NOMO-1 treated with dmso at 0.1 percent for 144 hours (cell line): ENCODE measurements at regions not wholly inside any gene's neighbourhood (a gene's known extent, or its start where the extent isn't known, plus 50 kb on each side); places are given as distances from the start of the nearest gene placed in this dataset.

Experiments
- DNase-seq: peaks from one replicate; lab custom pipeline; 2025; ENCODE audit not compliant: unreplicated experiment; lab: John Stamatoyannopoulos, UW

DNA sequence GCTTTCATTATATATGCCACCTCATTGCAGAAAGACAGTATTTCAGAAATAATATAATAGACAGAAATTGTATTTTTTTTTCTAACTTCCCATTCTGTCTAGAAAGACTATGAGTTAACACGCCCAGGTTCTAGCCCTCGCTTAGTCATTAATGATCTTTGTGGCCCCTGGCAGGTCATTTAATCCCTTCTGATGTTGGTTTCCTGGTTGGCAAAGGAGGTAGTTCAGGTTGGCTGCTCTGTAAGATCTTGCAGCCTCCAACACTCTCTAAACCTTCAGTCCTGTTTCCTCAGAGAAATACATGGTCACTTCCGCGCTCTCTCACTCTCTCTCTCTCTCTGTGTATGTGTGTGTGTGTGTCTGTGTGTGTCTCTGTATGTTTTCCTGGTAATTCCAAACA lies 156.3 kb upstream of the NOCT start:
- DNase-seq = no peak

- no peak for DNase-seq
These were observed 157.2 kb upstream of the NOCT start for GRCh38 chr4:138858419-138858818.

GRCh38 chr4:138857416-138857815 lies 158.2 kb upstream of the NOCT start:
- no peak for DNase-seq

DNA sequence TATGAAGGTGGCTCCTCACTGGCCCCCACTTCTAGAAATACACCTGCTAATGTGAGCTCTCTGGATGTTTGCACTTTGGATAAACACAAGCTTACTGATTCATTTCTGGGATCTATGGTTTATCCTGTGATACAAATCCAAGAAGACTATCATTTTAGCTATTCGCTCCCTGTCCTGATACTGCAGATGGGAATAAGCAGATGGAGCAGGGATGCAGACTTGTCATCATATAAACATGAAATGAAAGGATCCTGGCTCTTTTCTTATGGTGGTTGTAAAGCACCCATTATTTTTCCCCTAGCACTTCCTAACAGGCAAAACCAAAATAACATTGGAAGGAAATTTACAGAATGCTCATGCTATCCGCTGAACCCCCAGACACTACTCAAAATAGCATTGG lies 162.9 kb upstream of the NOCT start:
- DNase-seq = no peak

GRCh38 chr4:138851391-138852335 lies 163.9 kb upstream of the NOCT start:
- DNase-seq = no peak

DNA sequence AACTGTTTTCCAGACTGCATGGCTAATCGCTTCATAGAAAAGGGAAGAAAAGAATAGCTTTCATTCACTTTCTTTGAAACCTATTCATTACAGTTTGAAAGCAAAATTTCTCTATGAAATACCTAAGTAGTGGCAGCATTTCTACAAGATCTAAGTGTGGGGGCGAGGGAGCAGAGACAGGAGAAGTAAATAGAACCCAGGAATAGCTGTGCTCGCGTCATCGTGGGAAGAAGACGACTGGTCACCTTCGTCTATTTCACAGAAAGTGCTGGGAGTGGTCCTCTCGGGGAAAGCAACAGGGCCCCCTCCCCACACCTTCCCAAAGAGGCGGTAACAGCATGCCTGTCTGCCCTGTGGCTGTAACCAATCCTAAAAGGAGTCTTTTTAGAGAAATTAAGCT lies 169.9 kb upstream of the NOCT start:
- no peak for DNase-seq

DNA sequence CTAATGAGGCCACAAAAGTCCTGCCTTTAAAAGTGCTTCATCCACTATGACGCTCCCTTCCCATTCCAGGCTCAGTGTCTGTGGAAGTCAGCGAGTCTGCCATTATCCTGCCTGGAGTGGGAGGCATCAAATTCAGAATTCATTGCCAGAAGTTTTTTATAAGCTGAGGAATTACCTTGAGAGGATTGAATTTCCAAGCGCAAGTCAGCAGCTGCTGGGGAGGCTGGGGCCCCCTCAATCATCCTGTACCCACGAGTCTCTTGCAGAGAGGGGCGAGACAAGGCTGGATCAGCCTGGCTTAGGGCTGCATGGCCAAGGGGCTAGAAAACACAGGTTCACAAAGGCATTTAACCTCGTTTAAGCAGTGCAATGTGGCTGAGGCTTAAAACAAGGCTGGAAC lies 170.5 kb upstream of the NOCT start:
- no peak for DNase-seq

- no peak for DNase-seq
These were observed 172.0 kb upstream of the NOCT start for GRCh38 chr4:138843616-138844015.

DNA sequence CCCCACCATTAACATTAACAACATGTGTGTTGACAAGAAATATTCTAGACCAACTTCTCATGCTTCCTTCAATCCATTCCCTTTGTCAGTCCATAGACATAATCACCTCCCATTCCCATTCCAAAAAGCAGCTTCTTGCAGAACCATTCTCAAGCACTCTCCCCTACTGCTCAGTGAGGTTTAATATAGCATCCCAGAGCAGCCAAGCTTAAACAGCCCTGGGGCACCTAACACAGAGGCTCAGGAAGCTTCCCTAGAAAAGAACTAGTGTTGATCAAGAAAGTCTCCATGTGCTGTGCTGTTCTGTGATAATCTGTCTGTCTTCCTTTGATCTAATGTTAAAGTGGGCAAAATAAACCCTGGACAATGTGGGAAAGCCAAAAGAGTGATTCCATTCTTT lies 174.2 kb upstream of the NOCT start:
- DNase-seq = no peak

GRCh38 chr4:138838251-138838650 lies 177.3 kb upstream of the NOCT start:
- DNase-seq = no peak

GRCh38 chr4:138835832-138836533 lies 179.6 kb upstream of the NOCT start:
- no peak for DNase-seq

- DNase-seq = no peak
These were observed 181.6 kb upstream of the NOCT start for GRCh38 chr4:138833974-138834373.

- no peak for DNase-seq
These were observed 183.0 kb upstream of the NOCT start for GRCh38 chr4:138832563-138832962.

DNA sequence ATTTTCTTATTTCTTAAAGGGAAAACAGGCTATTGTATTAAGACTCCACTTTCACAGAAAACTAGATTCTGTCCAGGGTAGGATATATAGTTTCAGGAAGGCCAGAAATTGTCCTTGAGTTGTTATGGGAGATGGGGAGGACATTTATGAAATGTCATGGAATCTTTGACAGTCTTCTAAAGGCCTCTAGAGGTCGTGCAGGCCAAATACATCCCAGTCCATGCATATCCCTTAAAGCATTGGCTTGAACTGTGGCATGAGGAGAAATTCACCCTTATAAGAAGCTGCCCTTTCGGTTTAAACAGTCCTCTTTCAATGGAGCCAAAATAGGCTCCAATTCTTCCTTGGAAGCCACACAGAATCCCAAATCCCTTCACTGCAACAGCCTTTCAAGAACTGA lies 183.6 kb upstream of the NOCT start:
- no peak for DNase-seq

GRCh38 chr4:138828926-138829325 lies 186.7 kb upstream of the NOCT start:
- no peak for DNase-seq

- no peak for DNase-seq
These were observed 188.8 kb upstream of the NOCT start for GRCh38 chr4:138826754-138827153.

DNA sequence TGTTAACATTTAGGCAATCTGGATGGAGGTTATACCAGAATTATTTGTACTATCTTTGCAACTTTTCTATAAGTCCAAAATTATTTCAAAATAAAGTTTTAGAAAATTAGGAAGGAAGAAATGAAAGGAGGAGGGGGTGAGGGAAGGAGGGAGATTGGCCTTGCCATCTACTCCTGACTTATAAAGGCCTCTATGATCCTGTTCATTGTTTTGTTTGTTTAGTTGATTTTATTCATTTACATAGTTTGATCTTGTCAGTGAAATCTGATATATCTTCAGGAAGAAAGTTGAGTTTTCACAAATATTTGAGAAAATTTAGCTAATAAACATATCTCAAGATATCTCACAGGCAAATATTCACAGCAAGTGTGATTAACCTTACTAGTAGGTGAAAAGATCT lies 189.3 kb upstream of the NOCT start:
- no peak for DNase-seq

DNA sequence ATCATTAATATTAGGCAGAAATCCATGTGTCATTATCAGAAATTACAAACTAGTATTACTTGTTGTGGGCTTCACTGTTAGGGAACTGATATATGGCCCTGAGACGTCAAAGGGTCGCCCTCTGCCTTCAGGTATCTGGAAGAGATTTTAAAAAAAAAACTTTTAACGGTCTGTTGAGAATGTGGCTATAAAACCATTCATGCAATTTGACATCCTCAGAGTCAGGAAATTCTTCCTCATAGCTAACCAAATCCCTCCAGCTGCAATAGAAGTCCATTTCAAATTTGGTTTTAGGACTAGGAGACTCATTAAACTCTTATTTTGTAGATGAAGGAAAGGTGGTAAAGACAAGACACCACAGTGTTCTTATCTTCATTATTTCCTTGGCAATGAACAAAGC lies 194.2 kb upstream of the NOCT start:
- DNase-seq = no peak

DNA sequence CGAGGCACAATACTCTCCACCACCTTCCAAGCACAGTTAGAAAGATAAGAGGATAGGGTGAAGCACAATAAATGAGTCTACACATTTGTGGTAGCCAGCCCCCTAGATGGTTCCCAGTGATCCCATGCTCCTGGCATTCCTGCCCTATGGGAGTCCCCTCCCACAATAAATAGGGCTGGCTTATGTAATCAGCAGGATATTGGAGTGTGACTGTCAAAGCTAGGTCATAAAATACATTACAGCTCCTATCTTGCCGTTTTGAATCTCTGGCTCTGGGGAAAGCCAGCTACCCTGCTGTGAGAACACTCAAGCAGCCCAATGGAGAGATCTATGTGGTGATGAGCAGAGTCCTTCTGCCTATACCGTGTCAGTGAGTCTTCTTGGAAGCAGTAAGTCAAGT lies 198.7 kb upstream of the NOCT start:
- DNase-seq = no peak

- no peak for DNase-seq
These were observed 199.8 kb upstream of the NOCT start for GRCh38 chr4:138815811-138816210.

DNA sequence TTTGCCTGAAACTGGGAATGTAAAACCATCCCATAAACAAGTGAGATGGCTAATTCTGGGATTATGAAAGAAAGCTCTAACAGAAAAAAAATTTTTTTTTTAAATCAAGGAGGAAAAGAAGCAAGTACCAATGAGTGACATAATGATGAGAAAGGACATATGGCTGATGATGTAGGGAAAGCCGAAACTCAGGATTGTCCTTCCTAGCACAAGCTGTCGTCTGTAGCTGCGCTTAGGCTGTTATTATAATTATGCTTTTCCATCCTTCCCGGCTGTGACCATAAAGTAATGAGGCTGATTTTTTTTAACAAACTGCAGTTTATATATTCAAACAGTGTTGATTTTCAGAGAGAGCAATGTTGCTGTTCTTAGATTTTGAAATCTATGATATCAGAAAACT lies 209.8 kb upstream of the NOCT start:
- DNase-seq = no peak

DNA sequence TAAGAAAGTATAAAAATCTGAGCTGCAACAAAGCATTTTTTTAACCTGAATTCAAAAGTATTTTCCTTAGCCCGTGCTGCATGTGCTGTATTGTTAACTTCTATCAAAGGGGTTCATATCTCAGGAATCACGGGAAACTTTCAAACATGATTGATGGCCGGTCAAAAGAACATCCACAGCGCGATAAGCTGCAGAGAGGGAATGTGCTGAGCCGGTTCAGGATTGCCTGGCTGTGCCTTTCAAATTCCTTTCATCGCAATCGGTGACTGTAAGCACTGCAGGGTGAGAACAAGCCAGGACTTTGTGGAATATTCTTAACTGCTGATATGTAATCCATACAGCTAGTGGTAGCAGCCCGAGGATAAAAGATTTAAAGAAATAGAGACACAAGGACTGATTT lies 210.9 kb upstream of the NOCT start:
- no peak for DNase-seq
